ENCODE measurements at regions not wholly inside any gene's neighbourhood (a gene's known extent, or its start where the extent isn't known, plus 50 kb on each side); places are given as distances from the start of the nearest gene placed in this dataset.

DNA sequence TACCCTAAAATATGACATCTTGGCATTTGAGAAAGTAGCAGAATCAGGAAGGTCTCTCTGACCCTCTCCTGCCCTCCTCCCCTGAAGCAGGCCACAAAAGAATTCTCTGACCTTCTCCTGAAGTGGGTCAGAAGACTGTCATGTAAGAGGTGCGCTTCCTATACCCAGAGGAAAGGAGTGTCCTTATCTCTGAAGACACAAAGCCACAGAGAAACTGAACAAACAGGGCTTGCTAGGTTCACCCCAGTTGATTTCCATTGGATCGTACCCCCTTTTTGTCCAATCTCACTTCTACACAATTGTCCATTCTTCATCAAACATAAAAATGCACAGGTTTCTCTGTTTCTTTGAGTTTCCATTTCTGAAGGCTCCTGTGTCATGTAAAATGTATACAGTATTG lies 272.0 kb upstream of the SOX4 start:
- Histone ChIP-seq H2AFZ (ENCODE audit: low read depth, low read length, poor library complexity, severe bottlenecking) (no peak overlapping the region), H3K4me3 (replicated peaks in 1 of 2; ENCODE audit: low read depth in 1 of 2, low read length in 2 of 2) (no peak overlapping the region), H3K36me3 (ENCODE audit: control insufficient read depth in 1 of 2, insufficient read depth in 2 of 2, low read length in 2 of 2) (no peaks in the 10 kb centered on the region), H3K27ac (ENCODE audit: low read depth, low read length) (no peak overlapping the region), H3K9ac (ENCODE audit: low read length) (no peak overlapping the region), H3K27me3 (ENCODE audit: insufficient read depth, low read length) (no peaks in the 10 kb centered on the region), H3K4me1 (ENCODE audit: control insufficient read depth in 1 of 2, insufficient read depth in 2 of 2, low read length in 2 of 2) (no peaks in the 10 kb centered on the region), H4K20me1 (ENCODE audit: insufficient read depth) (no peaks in the 10 kb centered on the region), H3K9me3 (ENCODE audit: control insufficient read depth in 1 of 2, insufficient read depth in 1 of 2, low read depth in 1 of 2, low read length in 2 of 2) (no peaks in the 10 kb centered on the region), H3K9me2 (ENCODE audit: insufficient read depth) (no peaks in the 10 kb centered on the region), H3K79me2 (ENCODE audit: insufficient read depth, low read length) (no peaks in the 10 kb centered on the region), H3K4me2 (ENCODE audit: low read length) (no peak overlapping the region)
- CTCF ChIA-PET: no interaction called here
- POLR2A ChIA-PET: no interaction called here
- BruUV-seq (replicated peaks): no TSS peak
- DNase-seq (ENCODE audit: low read depth, low spot score) (no peak), ATAC-seq (no peak)
- RAD21 ChIA-PET (ENCODE audit: low non-redundant PET in 1 of 2, low total read pairs in 2 of 2, uncharacterized antibody in 2 of 2, unreplicated experiment in 2 of 2): no interaction called here
- TF ChIP-seq CEBPB (IDR thresholded peaks at IDR 0.05; ENCODE audit: low read depth): no peak
- TF ChIP-seq SP1 (IDR thresholded peaks at IDR 0.05; ENCODE audit: low read depth): no peak
- intact Hi-C loops (cut with micrococcal nuclease): no loop called here

DNA sequence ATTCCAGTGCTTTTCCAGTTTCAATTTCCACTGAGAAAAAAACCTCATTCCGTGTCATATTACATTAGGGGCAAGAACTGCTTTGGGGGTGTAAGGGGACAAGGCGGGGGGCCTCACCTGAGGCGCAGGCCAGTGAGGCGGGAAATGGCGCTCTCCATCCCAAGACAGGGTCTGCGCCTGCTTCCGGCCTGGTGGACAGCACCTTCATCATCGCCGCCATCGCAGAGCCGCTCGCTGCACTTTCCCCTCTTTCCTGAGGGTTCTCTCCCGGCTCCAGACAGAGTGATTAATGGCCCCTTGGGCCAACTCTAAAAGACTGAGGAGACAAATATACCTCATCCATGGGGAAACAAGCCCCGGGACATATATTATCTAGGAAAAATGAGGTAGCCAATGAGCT lies 270.0 kb upstream of the SOX4 start:
- ChIA-PET POLR2A (no interaction called here), RAD21 (ENCODE audit: low non-redundant PET in 1 of 2, low total read pairs in 2 of 2, uncharacterized antibody in 2 of 2, unreplicated experiment in 2 of 2) (no interaction called here), CTCF (no interaction called here)
- H3K4me2 ChIP-seq (ENCODE audit: low read length): no peak overlapping the region
- ATAC-seq: no peak
- H3K4me3 ChIP-seq (replicated peaks in 1 of 2; ENCODE audit: low read depth in 1 of 2, low read length in 2 of 2): no peak overlapping the region
- no peaks in the 10 kb centered on the region for H3K36me3 ChIP-seq (ENCODE audit: control insufficient read depth in 1 of 2, insufficient read depth in 2 of 2, low read length in 2 of 2)
- TF ChIP-seq EGR1 (IDR thresholded peaks at IDR 0.05; ENCODE audit: low read depth) (no peak), ZNF274 (IDR thresholded peaks at IDR 0.05; ENCODE audit: low read depth, low read length) (no peak), SIN3A (IDR thresholded peaks at IDR 0.05; ENCODE audit: low read depth) (no peak), POLR2AphosphoS5 (IDR thresholded peaks at IDR 0.05; ENCODE audit: low read depth, low read length) (no peak), TCF7L2 (IDR thresholded peaks at IDR 0.05; ENCODE audit: borderline replicate concordance, extremely low read depth, insufficient read depth, insufficient read length) (no peak), SRF (IDR thresholded peaks at IDR 0.05; ENCODE audit: low read depth) (no peak)
- TF ChIP-seq, protein P1, sequence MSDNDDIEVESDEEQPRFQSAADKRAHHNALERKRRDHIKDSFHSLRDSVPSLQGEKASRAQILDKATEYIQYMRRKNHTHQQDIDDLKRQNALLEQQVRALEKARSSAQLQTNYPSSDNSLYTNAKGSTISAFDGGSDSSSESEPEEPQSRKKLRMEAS (IDR thresholded peaks at IDR 0.05): no peak
- no peaks in the 10 kb centered on the region for H3K4me1 ChIP-seq (ENCODE audit: control insufficient read depth in 1 of 2, insufficient read depth in 2 of 2, low read length in 2 of 2)
- H3K9me2 ChIP-seq (ENCODE audit: insufficient read depth): no peaks in the 10 kb centered on the region
- no peaks in the 10 kb centered on the region for H3K9me3 ChIP-seq (ENCODE audit: control insufficient read depth in 1 of 2, insufficient read depth in 1 of 2, low read depth in 1 of 2, low read length in 2 of 2)
- no peak overlapping the region for H2AFZ ChIP-seq (ENCODE audit: low read depth, low read length, poor library complexity, severe bottlenecking)
- no TSS peak for BruUV-seq (replicated peaks)
- DNase-seq (ENCODE audit: low read depth, low spot score): no peak
- no peaks in the 10 kb centered on the region for H4K20me1 ChIP-seq (ENCODE audit: insufficient read depth)
- intact Hi-C loops (cut with micrococcal nuclease): no loop called here
- H3K27me3 ChIP-seq (ENCODE audit: insufficient read depth, low read length): no peaks in the 10 kb centered on the region
- no peak overlapping the region for H3K27ac ChIP-seq (ENCODE audit: low read depth, low read length)
- H3K9ac ChIP-seq (ENCODE audit: low read length): no peak overlapping the region
- H3K79me2 ChIP-seq (ENCODE audit: insufficient read depth, low read length): no peaks in the 10 kb centered on the region

Measured in HCT116 (cell line).